ACHN (cell line): ENCODE measurements at regions not wholly inside any gene's neighbourhood (a gene's known extent, or its start where the extent isn't known, plus 50 kb on each side); places are given as distances from the start of the nearest gene placed in this dataset.

ENCODE experiments used
- DNase-seq: peaks from one replicate; pipeline ENCODE4 v3.0.0-alpha.2; 2015
- in situ Hi-C: cut with HindIII; loops from 2 replicates; pipeline ENCODE4 v1.10.0; 2017; ENCODE audit warnings: low sequenced_read_pairs, low pct_ligation_motif_present, low pct_unique_long_range_greater_than_20kb

DNA sequence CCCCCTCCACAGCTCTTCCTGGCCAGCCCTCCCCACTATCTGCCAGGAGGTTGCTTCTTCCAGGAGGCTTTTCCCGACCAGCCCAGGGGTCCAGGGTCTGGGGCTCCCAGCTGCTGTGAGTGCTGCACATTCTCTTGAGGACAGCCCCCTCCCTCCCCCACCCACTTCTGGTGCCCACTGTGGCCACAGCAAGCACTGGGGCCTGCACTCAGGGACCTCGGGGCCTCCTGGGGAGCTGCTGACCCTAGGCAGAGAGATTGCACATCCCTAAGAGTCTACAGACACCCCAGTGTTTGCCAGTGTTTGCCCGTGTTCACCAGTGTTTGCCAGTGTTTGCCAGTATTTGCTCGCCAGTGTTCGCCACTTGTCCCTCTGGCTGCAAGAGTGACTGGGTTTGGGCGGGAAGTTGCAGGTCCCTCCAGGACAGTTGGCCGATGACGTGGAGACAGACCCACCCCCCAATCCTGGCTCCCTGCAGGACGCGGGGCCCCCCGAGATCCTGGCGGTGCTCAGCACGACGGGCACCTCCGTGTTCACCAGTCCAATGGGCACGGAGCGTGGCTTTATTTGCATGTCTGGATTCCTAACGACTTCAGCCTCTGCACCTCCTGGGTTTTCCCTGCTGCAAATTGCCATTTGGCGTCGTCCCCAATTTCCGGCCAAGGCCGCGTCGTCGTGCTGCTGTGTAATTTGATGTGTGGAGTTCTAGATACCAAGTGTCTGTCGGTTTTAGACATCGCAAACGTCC lies 87.5 kb upstream of the NKX1-1 start:
- no peak for DNase-seq

DNA sequence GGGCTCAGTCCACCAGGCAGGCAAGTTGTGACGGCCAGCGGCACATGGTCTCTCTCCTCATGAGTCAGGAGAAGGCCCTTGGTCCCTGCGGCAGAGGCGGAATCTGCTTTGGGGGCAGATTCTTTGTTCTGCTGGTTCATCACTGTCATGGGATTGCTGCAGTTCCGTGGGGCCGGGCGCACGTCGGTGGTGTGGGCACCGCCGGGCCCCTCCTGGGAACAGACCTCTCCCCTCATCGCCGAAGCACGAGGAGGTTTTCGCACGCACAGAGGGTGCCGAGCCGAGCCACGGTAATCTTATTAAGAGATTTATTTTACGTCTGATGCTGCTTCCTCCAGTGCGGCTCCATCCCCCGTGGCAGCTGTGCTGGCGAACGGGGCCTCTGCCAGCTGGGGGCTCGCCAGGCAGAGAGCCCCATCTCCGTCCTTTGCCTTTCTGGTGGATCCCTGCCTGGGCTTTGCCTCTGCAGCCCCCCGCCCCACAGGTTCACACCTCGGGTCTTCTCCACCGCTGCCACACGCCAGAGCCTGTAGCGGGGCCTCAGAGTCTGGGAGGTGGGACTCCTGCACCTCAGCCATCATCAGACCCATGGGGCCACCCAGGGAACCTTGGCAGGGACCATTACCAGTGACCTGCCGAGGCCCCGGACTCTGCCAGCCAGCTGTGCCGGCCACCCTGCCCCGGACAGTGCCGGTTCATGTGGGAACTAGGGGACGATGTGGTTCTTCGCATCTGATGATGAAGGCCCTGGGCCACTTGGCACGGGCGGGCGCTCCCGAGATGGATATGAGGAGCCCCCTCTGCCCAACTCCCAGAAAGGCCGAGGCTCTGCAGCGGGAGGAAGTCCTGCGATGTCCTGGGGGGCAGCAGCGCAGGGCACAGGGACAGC lies 86.7 kb upstream of the NKX1-1 start:
- DNase-seq = no peak
- in situ Hi-C loops = no loop called here

More for the DNA sequence above, 87.5 kb upstream of the NKX1-1 start:
- in situ Hi-C loops = no loop called here

DNA sequence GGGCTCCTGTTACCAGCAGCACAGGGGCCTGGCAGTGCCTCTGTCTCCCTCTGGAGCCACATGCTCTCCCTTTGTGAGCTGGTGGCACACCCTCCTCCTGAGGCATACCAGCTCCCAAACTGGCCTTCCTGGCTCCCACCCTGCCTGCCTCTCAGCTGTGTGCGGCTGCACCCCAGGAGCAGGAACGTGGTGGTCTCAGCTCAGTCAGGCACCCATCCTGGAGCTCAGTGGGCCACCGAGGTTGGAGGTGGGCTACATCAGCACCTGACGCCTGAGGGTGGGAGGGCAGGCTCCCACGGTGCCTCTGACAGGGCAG lies 85.9 kb upstream of the NKX1-1 start:
- in situ Hi-C loops = no loop called here
- no peak for DNase-seq

DNA sequence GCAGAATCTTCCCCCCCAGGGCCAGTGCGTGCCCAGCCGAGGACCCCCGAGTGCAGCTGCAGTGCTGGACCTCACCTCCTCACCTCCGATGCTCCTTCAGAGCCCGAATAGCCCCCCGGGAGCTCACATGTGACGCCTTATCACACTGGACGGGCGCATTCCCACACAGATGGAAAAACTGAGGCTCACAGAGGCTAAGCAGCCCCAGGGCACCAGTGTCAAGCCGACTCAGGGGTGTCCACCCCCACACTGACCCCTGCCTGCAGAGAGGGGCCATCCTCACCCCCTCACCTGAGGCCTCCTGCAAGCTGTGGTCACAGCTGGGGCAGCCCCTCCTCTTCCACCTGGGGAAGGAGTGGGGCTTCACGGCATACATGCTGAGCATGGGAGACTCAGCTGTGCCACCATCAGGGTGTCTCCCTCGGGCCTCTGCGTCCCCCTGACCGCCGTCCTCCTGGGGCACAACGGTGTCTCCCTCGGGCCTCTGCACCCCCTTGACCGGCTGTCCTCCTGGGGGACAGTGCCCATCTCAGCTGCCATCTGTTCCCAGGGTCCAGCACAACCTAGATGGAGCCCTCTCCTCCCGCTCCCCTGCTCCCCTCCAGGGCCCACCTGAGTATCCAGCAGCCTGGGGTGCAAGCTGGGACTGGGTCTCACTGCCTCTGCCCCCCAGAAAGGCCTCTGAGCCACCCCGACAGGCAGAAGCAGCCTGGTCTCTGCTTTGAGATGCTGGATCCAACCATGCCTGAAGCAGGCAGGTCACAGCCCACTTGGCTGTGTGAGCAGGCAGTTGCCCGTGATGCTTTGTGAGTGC lies 85.3 kb upstream of the NKX1-1 start:
- in situ Hi-C loops = no loop called here
- DNase-seq = no peak

DNA sequence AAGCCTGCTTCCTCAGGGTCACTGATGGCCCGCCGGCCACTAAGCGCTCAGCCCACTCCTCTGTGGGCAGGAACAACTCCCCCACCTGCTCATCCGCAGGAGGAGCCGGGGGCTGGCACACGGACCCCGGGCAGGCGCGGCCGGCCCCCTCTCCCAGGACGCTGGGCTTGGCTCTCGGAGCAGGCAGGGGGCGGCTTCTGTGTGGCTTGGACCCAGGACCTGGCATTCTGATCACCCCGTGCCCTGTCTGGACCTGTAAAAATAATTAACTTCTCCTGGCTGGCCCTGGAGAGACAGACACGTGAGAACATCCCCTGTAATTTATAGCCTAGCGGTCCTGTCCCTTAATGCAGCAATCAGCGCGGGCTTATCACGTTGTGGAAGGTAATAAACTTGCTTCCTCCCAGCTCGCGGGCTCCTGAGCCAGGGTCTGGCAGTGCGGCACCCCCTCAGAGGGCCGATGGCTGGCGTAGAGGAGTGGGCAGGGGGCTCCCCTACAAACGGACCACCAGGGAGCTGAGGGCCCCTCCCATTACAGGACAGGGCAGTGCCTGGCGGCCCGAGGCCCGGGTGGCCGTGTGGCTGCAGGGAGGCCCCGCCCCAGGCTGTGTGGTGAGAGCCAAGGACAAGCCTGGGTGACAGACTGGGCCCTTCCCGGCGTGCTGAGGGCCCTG lies 84.5 kb upstream of the NKX1-1 start:
- no peak for DNase-seq
- in situ Hi-C loops = no loop called here

DNA sequence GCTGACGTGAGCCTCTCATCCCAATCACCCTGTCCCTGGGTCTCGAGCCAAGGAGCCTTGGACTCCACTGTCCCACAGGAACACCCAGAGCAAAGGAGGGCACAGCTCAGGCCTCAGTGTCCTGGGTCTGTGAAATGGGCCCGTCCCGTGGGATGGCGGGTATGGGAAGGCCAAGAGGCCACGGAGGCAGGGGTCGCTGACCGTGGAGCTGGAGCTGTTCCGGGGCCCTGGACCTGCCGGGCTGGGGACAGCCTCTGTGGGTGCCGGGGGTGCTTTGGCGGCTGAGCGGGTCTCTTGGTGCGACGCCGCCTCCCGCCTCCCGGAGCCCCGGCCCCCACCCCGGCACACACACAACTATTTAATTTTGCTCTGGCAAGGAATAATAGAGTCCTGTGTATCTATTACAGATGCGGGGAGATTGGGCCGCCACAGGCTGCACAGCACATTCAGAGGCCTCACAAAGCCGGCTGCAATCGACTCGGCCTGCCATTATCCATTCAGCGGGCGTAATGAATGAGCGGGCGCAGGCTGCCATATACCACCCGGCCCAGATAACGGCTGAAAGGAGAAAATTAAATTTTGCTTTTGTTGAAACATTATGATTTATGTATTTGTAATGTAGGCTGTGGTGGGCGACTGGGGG lies 83.9 kb upstream of the NKX1-1 start:
- in situ Hi-C loops = no loop called here
- DNase-seq = no peak

DNA sequence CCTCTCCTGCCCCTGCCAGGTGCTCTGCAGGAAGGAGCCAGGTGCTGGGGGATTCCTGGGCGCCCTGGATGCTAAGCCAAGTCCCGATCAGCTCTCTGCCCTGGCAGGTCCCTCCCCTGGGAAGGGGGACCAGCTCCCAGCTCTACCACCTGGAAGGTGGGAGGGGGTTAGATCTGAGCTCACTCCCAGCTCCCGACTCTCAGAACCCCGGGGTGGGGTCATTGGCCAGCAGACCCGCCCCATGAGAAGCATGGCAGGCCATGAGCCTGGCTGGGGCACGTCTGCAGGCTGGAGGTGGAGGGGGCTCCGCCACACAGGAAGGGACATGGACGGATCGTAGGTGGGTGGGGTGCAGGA lies 83.4 kb upstream of the NKX1-1 start:
- in situ Hi-C loops = no loop called here
- DNase-seq = no peak

DNA sequence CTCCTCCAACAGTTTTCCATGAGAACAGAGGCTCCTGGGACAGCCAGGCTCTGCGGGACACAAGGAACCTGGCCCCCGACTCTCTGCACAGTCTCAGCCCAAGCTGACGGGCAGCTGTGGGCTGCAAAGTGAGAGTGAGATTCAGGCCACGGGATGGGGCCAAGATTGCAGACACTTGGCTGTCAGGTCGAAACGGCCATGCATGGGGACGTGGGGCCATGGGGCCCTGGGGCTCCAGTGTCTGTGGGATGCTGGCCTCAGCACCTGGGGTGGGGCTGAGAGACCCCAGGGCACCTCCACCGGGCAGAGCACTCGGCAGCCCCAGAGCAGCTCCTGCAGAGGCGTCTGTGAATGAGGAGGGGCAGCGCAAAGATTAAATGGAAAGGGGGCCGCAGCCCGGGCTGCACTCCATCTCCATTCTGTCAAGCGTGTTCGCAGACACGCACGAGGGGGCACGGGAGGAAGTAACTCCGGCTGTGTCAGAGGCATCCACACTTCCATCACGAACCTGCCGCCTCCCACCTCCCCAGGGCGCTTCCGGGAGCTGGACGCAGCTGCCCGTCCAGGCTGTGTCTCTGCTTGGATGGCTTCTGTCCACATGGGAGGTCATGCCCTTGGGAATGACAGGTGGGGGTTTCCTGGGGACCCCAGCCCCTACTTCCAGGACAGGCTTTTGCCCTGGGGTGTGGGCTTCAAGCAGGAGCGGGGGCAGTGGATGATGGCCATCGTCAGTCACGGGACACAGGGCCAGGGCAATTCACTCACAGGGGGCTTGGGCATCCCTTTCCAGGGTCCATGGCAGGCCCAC lies 82.8 kb upstream of the NKX1-1 start:
- in situ Hi-C loops = no loop called here
- DNase-seq = no peak

DNA sequence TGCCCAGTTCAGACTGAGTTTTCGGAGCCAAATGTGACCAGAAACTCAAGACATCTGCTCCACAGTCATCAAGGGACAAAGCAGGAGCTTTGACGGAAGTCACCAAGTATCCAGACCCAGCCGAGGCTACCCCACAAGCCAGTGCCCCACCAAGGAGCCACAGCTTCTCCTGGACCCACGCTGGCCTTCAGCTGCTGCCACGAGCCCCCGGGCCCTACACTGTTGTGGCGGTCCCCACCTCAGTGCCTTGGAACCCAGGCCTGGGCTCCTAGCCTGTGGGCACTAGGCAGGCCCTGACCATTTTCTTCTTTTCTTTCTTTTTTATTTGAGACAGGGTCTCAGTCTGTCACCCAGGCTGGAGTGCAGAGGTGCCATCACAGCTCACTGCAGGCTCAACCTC lies 82.1 kb upstream of the NKX1-1 start:
- DNase-seq = no peak
- in situ Hi-C loops = no loop called here

DNA sequence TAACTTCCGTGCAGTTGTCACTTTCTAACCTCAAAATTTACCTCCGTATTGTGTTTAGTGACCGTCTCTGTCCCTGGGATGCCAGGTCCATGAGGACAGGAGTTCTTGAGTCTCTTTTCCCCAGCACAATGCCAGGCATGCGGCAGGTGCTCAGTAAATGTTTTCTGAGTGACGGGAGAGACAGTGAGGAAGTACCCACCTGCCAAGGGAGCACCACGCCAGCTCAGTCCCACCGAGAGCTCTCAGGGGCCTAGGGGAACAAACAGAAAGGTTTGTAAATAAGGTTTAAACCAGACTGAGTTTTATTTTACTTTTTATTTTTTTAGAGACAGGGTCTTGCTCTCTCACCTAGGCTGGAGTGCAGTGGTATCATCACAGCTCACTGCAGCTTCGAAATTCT lies 81.5 kb upstream of the NKX1-1 start:
- in situ Hi-C loops = no loop called here
- no peak for DNase-seq

DNA sequence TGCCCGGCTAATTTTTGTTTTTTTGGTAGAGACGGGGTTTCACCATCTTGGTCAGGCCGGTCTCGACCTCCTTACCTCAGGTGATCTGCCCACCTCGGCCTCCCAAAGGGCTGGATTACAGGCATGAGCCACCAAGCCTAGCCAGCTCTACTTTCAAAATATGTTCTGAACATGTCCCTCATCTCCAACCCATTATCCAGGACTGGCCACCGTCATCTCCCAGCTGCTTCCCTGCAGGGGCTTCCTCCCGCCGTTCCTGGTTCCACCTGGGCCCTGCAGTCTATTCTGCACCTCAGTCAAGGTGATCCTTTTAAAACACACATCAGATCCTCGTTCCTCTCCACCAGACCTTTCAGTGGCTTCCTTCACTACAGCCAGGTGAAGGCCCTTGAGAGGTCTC lies 80.9 kb upstream of the NKX1-1 start:
- DNase-seq = no peak
- in situ Hi-C loops = no loop called here

DNA sequence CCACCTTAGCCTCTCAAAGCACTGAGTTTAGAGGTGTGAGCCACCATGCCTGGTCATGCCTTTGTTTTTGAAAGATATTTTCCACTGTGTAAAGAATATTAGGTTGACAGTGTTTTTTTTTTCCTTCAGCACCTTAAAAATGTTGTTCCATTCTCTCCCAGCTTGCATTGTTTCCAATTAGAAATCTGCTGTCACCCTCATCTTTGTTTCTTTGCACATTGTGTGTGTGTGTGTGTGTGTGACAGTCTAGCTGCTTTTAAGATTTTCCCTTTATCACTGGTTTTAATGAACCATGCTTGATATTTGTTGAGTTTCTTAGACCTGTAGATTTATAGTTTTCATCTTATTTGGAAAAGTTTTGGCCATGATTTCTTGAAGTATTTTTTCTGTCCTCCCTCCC lies 79.0 kb upstream of the NKX1-1 start:
- in situ Hi-C loops = no loop called here
- DNase-seq = no peak

DNA sequence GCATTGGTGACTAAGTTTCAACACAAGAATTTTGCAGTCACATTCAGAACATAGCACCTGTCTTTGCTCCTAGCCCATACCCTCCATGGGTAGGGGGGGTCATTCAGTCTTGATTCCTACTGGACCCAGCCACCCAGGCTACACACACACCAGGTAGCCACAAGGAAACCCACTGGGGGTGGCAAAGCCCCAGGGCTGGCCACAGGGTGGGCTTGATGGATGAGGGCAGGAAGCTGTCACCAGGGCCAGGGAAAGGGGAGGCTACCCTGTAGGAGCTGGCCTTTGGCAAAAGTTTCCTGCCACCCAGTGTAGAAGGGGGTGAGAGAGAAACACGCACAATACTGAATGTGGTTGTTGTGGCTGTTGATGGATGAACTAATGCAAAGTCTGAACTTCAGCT lies 74.5 kb upstream of the NKX1-1 start:
- no peak for DNase-seq
- in situ Hi-C loops = no loop called here

DNA sequence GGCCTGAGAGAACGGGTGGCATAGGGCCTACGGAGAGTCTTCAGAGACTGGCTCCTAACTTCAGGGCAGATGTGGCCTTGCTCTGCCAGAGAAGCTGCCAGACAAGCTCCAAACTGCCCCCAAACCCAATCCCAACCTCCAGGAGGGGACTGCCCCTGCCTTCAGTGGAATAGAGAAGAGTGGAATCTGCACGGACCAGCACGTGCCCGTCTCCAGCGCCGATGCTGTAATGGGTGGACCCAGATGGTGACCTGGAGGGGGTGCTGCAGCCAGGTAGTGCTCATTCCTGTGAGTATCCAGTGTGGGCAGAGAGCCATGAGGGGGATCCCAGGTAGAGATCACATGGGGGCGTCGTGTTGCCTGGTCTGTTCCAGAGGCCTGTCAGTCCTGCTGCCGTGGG lies 73.2 kb upstream of the NKX1-1 start:
- DNase-seq = no peak
- in situ Hi-C loops = no loop called here

DNA sequence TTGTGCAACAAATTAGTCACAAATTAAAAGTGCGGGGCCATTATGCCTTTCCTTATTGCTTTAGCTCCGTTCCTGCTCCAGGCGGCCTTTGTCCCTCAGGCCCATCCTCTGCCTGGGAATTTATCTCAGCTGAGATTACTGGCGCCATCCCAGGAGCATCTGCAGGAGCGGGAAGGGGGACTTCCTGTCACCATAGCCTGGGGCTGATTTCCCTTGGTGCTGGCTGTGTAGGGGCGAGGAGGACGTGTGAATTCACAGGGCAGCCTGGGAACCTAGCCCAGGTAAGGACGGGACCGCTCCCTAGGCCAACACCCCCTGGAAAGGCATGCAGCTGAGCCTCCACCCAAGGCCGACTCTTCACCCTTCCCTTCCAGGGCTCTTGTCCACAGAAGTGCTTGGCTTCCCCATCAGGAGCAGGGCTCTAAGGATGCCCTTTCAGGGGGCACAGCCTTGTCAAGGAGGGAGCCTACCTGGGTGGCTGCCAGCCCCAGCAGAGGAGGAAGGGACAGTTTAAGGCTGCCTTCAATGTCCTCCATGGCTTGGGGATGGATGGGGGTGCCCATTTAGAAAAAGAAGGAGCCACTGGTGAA lies 72.6 kb upstream of the NKX1-1 start:
- in situ Hi-C loops = no loop called here

DNA sequence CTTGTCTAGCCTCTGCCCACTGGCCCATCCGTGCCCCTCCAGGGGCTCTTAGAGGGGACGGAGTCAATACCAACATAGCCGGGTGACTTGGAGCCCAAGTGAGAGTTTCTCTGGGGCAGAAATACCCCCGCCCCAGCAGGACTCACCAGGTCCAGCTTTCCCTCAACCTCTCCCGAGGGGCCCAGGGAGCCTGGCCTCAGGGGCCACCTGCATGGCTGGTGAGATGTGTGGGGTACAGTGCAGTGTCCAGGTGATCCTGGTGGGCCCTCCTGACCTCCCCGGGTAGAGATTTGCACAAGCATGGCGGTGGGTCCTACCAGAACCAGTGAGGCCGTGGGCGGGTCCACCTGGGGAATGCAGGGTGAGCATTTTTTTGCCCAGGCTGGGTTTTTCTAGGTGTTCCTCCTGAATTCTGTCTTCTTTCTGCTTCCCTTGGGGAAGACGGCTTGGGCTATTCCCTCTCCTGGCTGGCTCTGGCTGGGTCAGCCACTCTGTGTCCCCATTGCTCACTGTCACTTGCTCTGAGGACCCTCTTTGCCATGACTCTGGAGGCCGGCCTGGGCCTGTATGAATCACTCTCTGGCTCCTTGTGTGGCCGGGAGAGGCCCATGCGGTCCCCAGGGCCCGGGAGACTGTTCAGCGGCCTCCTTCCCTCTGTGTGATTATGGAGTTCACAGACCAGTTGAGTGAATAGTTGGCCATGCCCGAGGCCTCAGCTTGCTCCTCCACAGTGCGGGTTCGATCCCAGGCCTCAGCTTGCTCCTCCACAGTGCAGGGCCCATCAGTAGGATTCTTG lies 71.0 kb upstream of the NKX1-1 start:
- no peak for DNase-seq
- in situ Hi-C loops = no loop called here

More for the DNA sequence above, 72.6 kb upstream of the NKX1-1 start:
- DNase-seq = no peak

DNA sequence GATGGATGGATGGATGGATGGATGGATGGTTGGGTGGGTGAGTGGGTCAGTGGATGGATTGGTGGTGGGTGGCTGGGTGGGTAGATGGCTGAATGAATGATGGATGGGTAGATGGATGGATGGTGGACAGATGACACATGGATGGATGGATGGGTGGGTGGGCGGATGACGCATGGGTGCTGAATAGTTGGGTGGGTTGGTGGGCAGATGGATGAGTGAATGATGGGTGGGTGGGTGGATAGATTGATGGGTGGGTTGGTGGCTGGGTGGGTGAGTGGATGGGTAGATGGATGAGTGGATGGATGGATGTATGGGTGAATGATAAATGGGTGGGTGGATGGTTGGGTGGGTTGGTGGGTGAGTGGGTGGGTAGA lies 69.9 kb upstream of the NKX1-1 start:
- DNase-seq = no peak
- in situ Hi-C loops = no loop called here
